NT2/D1 (cell line): ENCODE measurements at regions not wholly inside any gene's neighbourhood (a gene's known extent, or its start where the extent isn't known, plus 50 kb on each side); places are given as distances from the start of the nearest gene placed in this dataset.
"Not testable (repeated sequence)": the region's sequence is repeated elsewhere in the genome, so short reads cannot be mapped to it uniquely, and the experiment has no call there.

Source experiments
- DNase-seq: peaks from one replicate; pipeline ENCODE4 v3.0.0-alpha.2; 2011; ENCODE audit warnings: low read depth, low spot score
- H3K27me3 ChIP-seq: 2 replicates; pipeline ENCODE4 v1.6.0; 2011; ENCODE audit warnings: mild to moderate bottlenecking; ENCODE audit not compliant: insufficient read length, insufficient read depth
- H3K36me3 ChIP-seq: 2 replicates; pipeline ENCODE4 v1.6.1; 2011; ENCODE audit warnings: mild to moderate bottlenecking, low read length, mixed read lengths; ENCODE audit not compliant: insufficient read depth, insufficient read length
- H3K4me1 ChIP-seq: 2 replicates; pipeline ENCODE4 v1.5.1; 2011; ENCODE audit not compliant: insufficient read depth, insufficient read length
- H3K4me3 ChIP-seq: 2 replicates; pipeline ENCODE4 v1.5.1; 2011; ENCODE audit warnings: low read depth; ENCODE audit not compliant: insufficient read length
- H3K9ac ChIP-seq: 2 replicates; pipeline ENCODE4 v1.6.0; 2011; ENCODE audit warnings: low read depth; ENCODE audit not compliant: insufficient read length
- H3K9me3 ChIP-seq: 2 replicates; pipeline ENCODE4 v1.5.1; 2011; ENCODE audit warnings: mild to moderate bottlenecking, low read length; ENCODE audit not compliant: insufficient read depth
- SUZ12 ChIP-seq: IDR thresholded peaks from 2 replicates; pipeline ENCODE4 v1.6.1; 2011; ENCODE audit not compliant: insufficient read length, insufficient read depth; ENCODE audit errors: extremely low read depth
- YY1 ChIP-seq: IDR thresholded peaks from 2 replicates; pipeline ENCODE4 v1.6.1; 2011; ENCODE audit not compliant: insufficient read length, insufficient read depth
- ZNF274 ChIP-seq: IDR thresholded peaks from 2 replicates; pipeline ENCODE4 v1.6.1; 2011; ENCODE audit warnings: mild to moderate bottlenecking, low read depth, low read length

- Histone ChIP-seq H3K9ac (no peak overlapping the region), H3K27me3 (no peaks in the 10 kb centered on the region), H3K36me3 (no peaks in the 10 kb centered on the region), H3K4me1 (no peaks in the 10 kb centered on the region), H3K9me3 (no peaks in the 10 kb centered on the region; the same call in 1 of the 2 replicates), H3K4me3 (no peak overlapping the region)
- DNase-seq: no peak
- TF ChIP-seq YY1: no peak
- no peak for TF ChIP-seq ZNF274
- no peak for TF ChIP-seq SUZ12
These were observed 1012.5 kb upstream of the LCORL start for GRCh38 chr4:19033816-19034733.

- no peak overlapping the region for H3K4me3 ChIP-seq
- no peak for DNase-seq
- no peaks in the 10 kb centered on the region for H3K27me3 ChIP-seq
- no peaks in the 10 kb centered on the region for H3K4me1 ChIP-seq
- H3K9ac ChIP-seq: no peak overlapping the region
- H3K9me3 ChIP-seq: no peaks in the 10 kb centered on the region; the same call in 1 of the 2 replicates
- H3K36me3 ChIP-seq: no peaks in the 10 kb centered on the region
- TF ChIP-seq YY1: no peak
- no peak for TF ChIP-seq ZNF274
- no peak for TF ChIP-seq SUZ12
These were observed 1009.0 kb upstream of the LCORL start for GRCh38 chr4:19030536-19030935.

GRCh38 chr4:19030048-19030447 is 1008.5 kb upstream of the LCORL start:
- no peak overlapping the region for H3K9ac ChIP-seq
- H3K4me3 ChIP-seq: no peak overlapping the region
- no peak for DNase-seq
- no peaks in the 10 kb centered on the region for H3K27me3 ChIP-seq
- no peaks in the 10 kb centered on the region; the same call in 1 of the 2 replicates for H3K9me3 ChIP-seq
- TF ChIP-seq ZNF274 (no peak), YY1 (no peak), SUZ12 (no peak)
- no peaks in the 10 kb centered on the region for H3K36me3 ChIP-seq
- H3K4me1 ChIP-seq: no peaks in the 10 kb centered on the region

- H3K9ac ChIP-seq: no peak overlapping the region
- no peak for DNase-seq
- TF ChIP-seq SUZ12 (no peak), ZNF274 (no peak), YY1 (no peak)
- no peaks in the 10 kb centered on the region; the same call in 1 of the 2 replicates for H3K9me3 ChIP-seq
- no peaks in the 10 kb centered on the region for H3K27me3 ChIP-seq
- no peaks in the 10 kb centered on the region for H3K36me3 ChIP-seq
- no peak overlapping the region for H3K4me3 ChIP-seq
- no peaks in the 10 kb centered on the region for H3K4me1 ChIP-seq
These were observed 1004.7 kb upstream of the LCORL start for GRCh38 chr4:19026281-19026680.

GRCh38 chr4:19025031-19025430 is 1003.5 kb upstream of the LCORL start:
- no peak for DNase-seq
- H3K4me3 ChIP-seq: no peak overlapping the region
- TF ChIP-seq ZNF274 (no peak), SUZ12 (no peak), YY1 (no peak)
- no peak overlapping the region for H3K9ac ChIP-seq
- H3K36me3 ChIP-seq: no peaks in the 10 kb centered on the region
- H3K9me3 ChIP-seq: no peaks in the 10 kb centered on the region
- no peaks in the 10 kb centered on the region for H3K27me3 ChIP-seq
- H3K4me1 ChIP-seq: no peaks in the 10 kb centered on the region

GRCh38 chr4:19024047-19024446 is 1002.5 kb upstream of the LCORL start:
- no peaks in the 10 kb centered on the region for H3K4me1 ChIP-seq
- DNase-seq: no peak
- no peaks in the 10 kb centered on the region for H3K27me3 ChIP-seq
- no peaks in the 10 kb centered on the region for H3K36me3 ChIP-seq
- no peak overlapping the region for H3K9ac ChIP-seq
- H3K4me3 ChIP-seq: no peak overlapping the region
- no peaks in the 10 kb centered on the region for H3K9me3 ChIP-seq
- TF ChIP-seq ZNF274 (no peak), SUZ12 (no peak), YY1 (no peak)

GRCh38 chr4:19021617-19022016 is 1000.1 kb upstream of the LCORL start:
- Histone ChIP-seq H3K27me3 (no peaks in the 10 kb centered on the region), H3K4me3 (no peak overlapping the region), H3K9ac (no peak overlapping the region), H3K9me3 (no peaks in the 10 kb centered on the region; the same call in 1 of the 2 replicates), H3K36me3 (no peaks in the 10 kb centered on the region), H3K4me1 (no peaks in the 10 kb centered on the region)
- no peak for DNase-seq
- TF ChIP-seq YY1 (no peak), ZNF274 (no peak), SUZ12 (no peak)

GRCh38 chr4:19016550-19016949 is 995.0 kb upstream of the LCORL start:
- not testable (repeated sequence) for H3K36me3 ChIP-seq, H3K4me3 ChIP-seq, H3K4me1 ChIP-seq, DNase-seq, H3K27me3 ChIP-seq, H3K9me3 ChIP-seq, H3K9ac ChIP-seq
